ENCODE measurements at regions not wholly inside any gene's neighbourhood (a gene's known extent, or its start where the extent isn't known, plus 50 kb on each side); places are given as distances from the start of the nearest gene placed in this dataset.

DNA sequence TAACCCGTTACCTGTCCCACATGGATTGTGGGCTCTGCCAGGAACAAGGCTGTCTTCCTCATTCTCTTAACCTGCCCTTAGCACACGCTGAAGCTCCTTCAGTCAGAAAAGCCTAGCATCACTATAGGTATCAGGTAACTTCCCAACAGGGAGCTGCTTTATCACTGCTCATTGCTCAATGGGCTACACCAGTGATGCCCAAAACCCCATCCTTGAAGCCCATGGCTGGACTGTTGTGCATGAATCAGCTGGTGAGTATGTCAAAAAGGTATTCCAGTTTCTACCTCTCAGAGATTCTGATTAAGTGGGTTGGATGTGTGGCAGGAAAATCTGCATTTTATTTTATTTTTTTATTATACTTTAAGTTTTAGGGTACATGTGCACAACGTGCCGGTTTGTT lies 362.2 kb downstream of the LRATD1 start:
- TF ChIP-seq CTCF (IDR thresholded peaks at IDR 0.05; ENCODE audit: insufficient read depth, low read depth, low read length) (no peak), EZH2 (IDR thresholded peaks at IDR 0.05; ENCODE audit: insufficient read depth, low read length) (no peak)
